ENCODE measurements at regions not wholly inside any gene's neighbourhood (a gene's known extent, or its start where the extent isn't known, plus 50 kb on each side); places are given as distances from the start of the nearest gene placed in this dataset.

DNA sequence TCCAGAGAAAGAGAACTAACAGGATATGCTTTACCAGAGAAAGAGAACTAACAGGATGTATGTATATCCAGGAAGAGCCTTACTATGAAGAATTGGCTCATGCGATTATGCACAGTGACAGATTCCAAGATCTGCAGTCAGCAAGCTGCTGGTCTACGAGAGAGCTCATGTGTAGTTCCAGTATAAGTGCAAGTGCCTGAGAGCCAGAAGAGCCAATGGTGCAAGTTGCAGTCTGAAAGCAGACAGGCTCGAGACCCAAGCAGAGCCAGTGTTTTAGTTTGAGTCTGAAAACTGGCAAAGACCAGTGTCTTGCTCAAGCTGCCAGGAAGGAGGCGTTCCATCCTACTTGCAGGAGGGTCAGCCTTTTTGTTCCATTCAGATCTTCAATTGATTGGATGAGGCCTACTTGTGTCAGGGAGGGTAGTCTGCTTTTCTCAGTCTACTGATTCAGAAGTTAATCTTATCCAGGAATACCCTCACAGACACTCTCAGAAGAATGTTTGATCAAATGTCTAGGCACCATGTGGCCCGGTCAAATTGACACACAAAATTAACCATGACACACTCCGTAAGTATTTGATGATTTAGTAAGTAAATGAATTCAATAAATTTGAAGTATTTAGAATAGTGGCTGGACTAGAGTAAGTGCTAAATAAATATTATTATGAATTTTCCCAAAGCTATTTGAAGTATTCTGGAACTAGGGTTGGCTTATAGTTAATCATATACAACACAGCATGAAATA, 372.1 kb upstream of the SGCD start:
- no peak overlapping the region for H3K4me3 ChIP-seq (ENCODE audit: low read depth, low read length)
- TF ChIP-seq, protein P1, sequence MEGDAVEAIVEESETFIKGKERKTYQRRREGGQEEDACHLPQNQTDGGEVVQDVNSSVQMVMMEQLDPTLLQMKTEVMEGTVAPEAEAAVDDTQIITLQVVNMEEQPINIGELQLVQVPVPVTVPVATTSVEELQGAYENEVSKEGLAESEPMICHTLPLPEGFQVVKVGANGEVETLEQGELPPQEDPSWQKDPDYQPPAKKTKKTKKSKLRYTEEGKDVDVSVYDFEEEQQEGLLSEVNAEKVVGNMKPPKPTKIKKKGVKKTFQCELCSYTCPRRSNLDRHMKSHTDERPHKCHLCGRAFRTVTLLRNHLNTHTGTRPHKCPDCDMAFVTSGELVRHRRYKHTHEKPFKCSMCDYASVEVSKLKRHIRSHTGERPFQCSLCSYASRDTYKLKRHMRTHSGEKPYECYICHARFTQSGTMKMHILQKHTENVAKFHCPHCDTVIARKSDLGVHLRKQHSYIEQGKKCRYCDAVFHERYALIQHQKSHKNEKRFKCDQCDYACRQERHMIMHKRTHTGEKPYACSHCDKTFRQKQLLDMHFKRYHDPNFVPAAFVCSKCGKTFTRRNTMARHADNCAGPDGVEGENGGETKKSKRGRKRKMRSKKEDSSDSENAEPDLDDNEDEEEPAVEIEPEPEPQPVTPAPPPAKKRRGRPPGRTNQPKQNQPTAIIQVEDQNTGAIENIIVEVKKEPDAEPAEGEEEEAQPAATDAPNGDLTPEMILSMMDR (IDR thresholded peaks at IDR 0.05; ENCODE audit: low read depth, low read length, missing control alignments), result no peak
- no peak for DNase-seq (ENCODE audit: low read depth)
- in situ Hi-C loops (cut with HindIII; ENCODE audit: low sequenced_read_pairs), result no loop called here

DNA sequence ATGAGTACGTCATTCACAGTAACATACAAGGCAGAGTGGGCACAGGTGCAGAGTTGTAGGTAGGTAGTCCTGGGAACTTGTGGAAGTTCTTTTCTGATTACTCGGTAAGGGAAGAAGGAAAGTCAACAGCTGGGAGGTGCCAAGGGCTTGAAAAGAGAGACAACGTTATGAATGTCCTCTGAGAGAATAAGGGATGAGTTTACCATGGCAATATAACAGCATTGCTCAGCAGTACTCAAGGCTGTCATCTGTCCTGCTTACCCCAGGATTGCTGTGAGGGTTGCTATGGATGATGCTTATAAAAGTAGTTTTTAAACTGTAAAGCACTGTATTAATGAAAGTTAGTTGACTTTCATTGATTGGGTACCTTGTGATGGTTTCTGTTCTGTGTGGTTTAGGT, 369.1 kb upstream of the SGCD start:
- H3K4me3 ChIP-seq (ENCODE audit: low read depth, low read length), result no peak overlapping the region
- TF ChIP-seq, protein P1 (IDR thresholded peaks at IDR 0.05; ENCODE audit: low read depth, low read length, missing control alignments), result no peak
- in situ Hi-C loops (cut with HindIII; ENCODE audit: low sequenced_read_pairs), result no loop called here
- no peak for DNase-seq (ENCODE audit: low read depth)

DNA sequence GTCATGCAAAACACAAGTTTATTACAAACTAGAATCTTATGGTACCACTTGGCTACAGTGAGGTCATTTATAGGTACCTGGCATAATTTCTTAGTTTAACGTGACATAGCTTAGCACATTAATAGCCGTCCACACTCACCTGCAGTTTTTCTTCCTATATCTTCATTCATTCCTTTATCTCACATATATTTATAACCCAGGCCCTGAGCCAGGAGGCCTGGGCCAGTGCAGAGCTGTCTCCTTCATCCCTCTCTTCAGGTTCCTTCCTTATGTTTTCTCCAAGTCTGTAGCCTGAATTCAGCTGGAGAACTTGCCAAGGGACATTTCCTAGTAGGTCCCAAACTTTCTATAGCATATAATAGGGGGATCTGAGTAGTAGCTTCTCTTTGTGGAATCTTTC, 367.9 kb upstream of the SGCD start:
- TF ChIP-seq, protein P1 (IDR thresholded peaks at IDR 0.05; ENCODE audit: low read depth, low read length, missing control alignments), result no peak
- H3K4me3 ChIP-seq (ENCODE audit: low read depth, low read length), result no peak overlapping the region
- no peak for DNase-seq (ENCODE audit: low read depth)
- in situ Hi-C loops (cut with HindIII; ENCODE audit: low sequenced_read_pairs), result no loop called here

DNA sequence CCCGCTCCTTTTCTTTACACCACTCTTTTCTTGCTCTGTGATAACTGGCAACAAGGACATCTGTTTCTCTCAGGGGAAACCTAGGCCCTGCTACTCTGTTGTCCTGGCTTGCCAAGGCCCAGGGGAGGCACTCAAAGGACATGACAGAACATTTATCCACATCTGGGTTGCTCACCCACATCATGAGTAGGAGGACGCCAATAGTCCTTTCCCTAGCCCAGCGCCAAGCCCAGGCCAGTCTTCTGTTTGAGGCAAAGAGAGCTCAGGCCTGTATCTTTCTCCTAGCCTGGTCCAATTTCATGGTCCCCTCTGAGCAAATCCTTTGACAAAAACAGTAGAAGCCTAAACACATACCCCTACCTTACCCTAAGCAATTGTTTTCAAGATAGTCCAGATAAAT, 366.8 kb upstream of the SGCD start:
- H3K4me3 ChIP-seq (ENCODE audit: low read depth, low read length), result no peak overlapping the region
- no peak for DNase-seq (ENCODE audit: low read depth)
- TF ChIP-seq, protein P1 (IDR thresholded peaks at IDR 0.05; ENCODE audit: low read depth, low read length, missing control alignments), result no peak
- in situ Hi-C loops (cut with HindIII; ENCODE audit: low sequenced_read_pairs), result no loop called here

DNA sequence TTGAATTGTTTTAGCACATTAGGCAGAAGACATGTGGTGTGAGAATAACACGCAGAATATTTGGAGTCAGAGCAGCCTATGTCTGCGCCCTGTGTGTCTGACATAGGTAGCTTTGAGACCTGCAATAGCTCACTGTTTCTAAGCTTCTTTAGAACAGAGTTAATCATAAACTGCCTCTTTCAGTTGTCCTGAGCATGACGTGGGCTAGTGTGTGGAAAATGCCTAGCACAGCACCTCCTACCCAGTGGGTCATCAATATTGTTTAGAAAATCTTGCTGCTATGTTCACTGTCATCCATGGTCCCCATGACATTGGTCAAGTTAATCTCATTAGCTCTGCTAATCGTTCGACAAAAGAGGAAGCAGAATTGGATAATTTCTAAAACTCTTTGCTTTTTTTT, 357.4 kb upstream of the SGCD start:
- TF ChIP-seq, protein P1 (IDR thresholded peaks at IDR 0.05; ENCODE audit: low read depth, low read length, missing control alignments), result no peak
- no peak for DNase-seq (ENCODE audit: low read depth)
- H3K4me3 ChIP-seq (ENCODE audit: low read depth, low read length), result no peak overlapping the region
- in situ Hi-C loops (cut with HindIII; ENCODE audit: low sequenced_read_pairs), result no loop called here

DNA sequence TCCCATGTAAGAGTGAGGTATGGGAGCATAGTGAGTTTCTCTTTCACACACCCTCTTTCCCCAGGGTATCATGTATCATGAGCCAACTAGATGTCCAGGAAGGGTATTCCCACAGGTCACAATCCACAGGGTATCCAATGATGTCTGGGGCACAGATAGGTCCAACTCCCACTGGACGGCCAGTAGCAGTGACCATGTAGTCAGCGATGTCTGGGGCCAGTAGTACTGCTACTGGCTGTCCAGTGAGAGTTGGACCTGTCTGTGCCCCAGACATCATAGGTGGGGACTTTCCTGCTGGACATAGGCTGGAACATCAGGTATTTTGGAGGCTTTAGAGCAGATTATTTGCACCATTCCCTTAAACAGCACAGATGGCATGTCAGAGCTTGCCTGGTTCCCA, 352.6 kb upstream of the SGCD start:
- no peak for DNase-seq (ENCODE audit: low read depth)

More for the DNA sequence above, 352.6 kb upstream of the SGCD start:
- TF ChIP-seq, protein P1 (IDR thresholded peaks at IDR 0.05; ENCODE audit: low read depth, low read length, missing control alignments), result no peak
- H3K4me3 ChIP-seq (ENCODE audit: low read depth, low read length), result no peak overlapping the region
- in situ Hi-C loops (cut with HindIII; ENCODE audit: low sequenced_read_pairs), result no loop called here
